Lung (tissue), 11 donors: ENCODE measurements at regions not wholly inside any gene's neighbourhood (a gene's known extent, or its start where the extent isn't known, plus 50 kb on each side); places are given as distances from the start of the nearest gene placed in this dataset.

Source experiments
- ATAC-seq: fragments of 200-7000 bp; cut with Tn5 transposase; one replicate; pipeline ENCODE4 v1.9.1; 2020; ENCODE audit warnings: moderate number of reproducible peaks; ENCODE audit not compliant: insufficient read depth, low FRiP score
- DNase-seq, 3 donors: peaks; one replicate each; pipeline ENCODE4 v3.0.0-alpha.2; 2013 to 2017
- H3K27ac ChIP-seq, 2 donors: one replicate each; pipeline ENCODE4 v1.5.1; 2013; ENCODE audit warnings: mild to moderate bottlenecking in 2 of 2, moderate library complexity in 2 of 2, control low read depth in 1 of 2, inconsistent platforms in 1 of 2, low read depth in 1 of 2, low read length in 1 of 2
- H3K27me3 ChIP-seq, 3 donors: one replicate each; pipeline ENCODE4 v1.5.1; 2013; ENCODE audit warnings: low read length in 2 of 3; ENCODE audit not compliant: control insufficient read depth in 3 of 3, insufficient read depth in 3 of 3
- H3K36me3 ChIP-seq, 4 donors: one replicate each; pipeline ENCODE4 v1.5.1; 2013; ENCODE audit warnings: low read length in 4 of 4, mild to moderate bottlenecking in 1 of 4, moderate library complexity in 1 of 4; ENCODE audit not compliant: control insufficient read depth in 4 of 4, insufficient read depth in 4 of 4
- H3K4me1 ChIP-seq, 5 donors: one replicate each; pipeline ENCODE4 v1.5.1; 2013; ENCODE audit warnings: low read length in 5 of 5, mild to moderate bottlenecking in 2 of 5, moderate library complexity in 1 of 5; ENCODE audit not compliant: control insufficient read depth in 5 of 5, insufficient read depth in 5 of 5
- H3K4me3 ChIP-seq: one replicate; pipeline ENCODE4 v1.5.1; 2013; ENCODE audit warnings: mild to moderate bottlenecking, control low read depth, moderate library complexity
- H3K9ac ChIP-seq, 2 donors: one replicate each; pipeline ENCODE4 v1.5.1; 2013; ENCODE audit warnings: low read length in 2 of 2, control low read depth in 1 of 2; ENCODE audit not compliant: insufficient read depth in 1 of 2
- H3K9me3 ChIP-seq, 4 donors: one replicate each; pipeline ENCODE4 v1.5.1; 2013; ENCODE audit warnings: low read length in 3 of 4, mild to moderate bottlenecking in 1 of 4, moderate library complexity in 1 of 4; ENCODE audit not compliant: control insufficient read depth in 4 of 4, insufficient read depth in 3 of 4
- WGBS, 2 donors: extraction: QIAGEN DNeasy Blood & Tissue Kit; methylation state at CpG; one replicate each; pipeline ENCODE4 v1.1.7; 2013; 5-methylcytosine and 5-hydroxymethylcytosine counted together
- TF ChIP-seq, protein P1 (sequence below): IDR thresholded peaks from 2 replicates; pipeline ENCODE4 v1.5.1; 2012; ENCODE audit warnings: mild to moderate bottlenecking; ENCODE audit errors: control extremely low read depth, extremely low read depth
- donor health status: control.
- donor health status: control.
- donor health status: Bipolar disorder and iron deficiency.
- donor health status: healthy.
- donor health status: DM: yes; HTN: yes; CAD: no.

DNA sequence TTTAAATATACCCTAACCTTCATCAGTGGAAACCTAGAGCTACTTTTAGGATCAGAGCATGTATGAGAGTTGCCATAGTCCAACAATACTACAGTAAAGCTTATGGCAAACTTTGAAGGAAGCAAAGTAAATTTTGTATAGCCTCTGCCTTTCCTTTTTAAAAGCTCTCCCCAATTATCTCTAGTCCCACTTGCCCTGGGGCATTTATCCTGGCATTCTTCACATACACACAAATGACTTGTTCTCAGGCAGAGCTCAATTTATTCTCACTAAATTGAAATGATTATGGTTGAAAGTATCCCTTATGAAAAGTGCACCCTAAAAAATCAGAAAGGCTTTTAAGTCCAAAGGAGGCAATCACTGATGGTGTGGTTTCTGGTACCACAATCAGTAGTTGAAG, 94.1 kb upstream of the UFM1 start:
- ATAC-seq (no peak), DNase-seq (no peak)
- Histone ChIP-seq H3K27me3 (no peaks in the 10 kb centered on the region), H3K27ac (no peak overlapping the region), H3K4me3 (no peak overlapping the region), H3K9me3 (no peaks in the 10 kb centered on the region), H3K36me3 (no peaks in the 10 kb centered on the region), H3K4me1 (no peaks in the 10 kb centered on the region), H3K9ac (no peak overlapping the region)
- TF ChIP-seq, protein P1, sequence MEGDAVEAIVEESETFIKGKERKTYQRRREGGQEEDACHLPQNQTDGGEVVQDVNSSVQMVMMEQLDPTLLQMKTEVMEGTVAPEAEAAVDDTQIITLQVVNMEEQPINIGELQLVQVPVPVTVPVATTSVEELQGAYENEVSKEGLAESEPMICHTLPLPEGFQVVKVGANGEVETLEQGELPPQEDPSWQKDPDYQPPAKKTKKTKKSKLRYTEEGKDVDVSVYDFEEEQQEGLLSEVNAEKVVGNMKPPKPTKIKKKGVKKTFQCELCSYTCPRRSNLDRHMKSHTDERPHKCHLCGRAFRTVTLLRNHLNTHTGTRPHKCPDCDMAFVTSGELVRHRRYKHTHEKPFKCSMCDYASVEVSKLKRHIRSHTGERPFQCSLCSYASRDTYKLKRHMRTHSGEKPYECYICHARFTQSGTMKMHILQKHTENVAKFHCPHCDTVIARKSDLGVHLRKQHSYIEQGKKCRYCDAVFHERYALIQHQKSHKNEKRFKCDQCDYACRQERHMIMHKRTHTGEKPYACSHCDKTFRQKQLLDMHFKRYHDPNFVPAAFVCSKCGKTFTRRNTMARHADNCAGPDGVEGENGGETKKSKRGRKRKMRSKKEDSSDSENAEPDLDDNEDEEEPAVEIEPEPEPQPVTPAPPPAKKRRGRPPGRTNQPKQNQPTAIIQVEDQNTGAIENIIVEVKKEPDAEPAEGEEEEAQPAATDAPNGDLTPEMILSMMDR, result no peak

DNA sequence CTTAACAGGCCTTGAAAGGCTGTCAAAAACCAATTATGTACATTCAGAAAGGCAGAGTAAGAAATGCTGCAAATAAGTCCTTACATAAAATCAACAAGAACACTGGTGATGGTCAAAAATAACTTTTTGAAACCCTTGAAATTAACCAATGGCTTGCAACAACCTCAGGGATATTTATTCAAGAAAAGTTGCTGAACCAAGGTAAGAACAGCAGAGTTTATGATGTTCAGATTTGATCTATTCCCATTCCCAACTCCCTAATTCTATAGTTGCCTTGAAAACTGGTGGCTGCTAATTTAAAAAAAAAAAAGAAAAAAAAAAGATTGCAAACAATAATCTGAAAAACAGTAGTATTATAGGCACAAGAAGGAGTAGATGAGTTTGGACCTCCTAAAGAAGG, 109.8 kb upstream of the UFM1 start:
- Histone ChIP-seq H3K4me3 (no peak overlapping the region), H3K9ac (no peak overlapping the region), H3K4me1 (no peaks in the 10 kb centered on the region), H3K27me3 (no peaks in the 10 kb centered on the region), H3K9me3 (no peaks in the 10 kb centered on the region), H3K36me3 (no peaks in the 10 kb centered on the region), H3K27ac (no peak overlapping the region)
- DNase-seq (no peak), ATAC-seq (no peak)
- TF ChIP-seq, protein P1, result no peak

DNA sequence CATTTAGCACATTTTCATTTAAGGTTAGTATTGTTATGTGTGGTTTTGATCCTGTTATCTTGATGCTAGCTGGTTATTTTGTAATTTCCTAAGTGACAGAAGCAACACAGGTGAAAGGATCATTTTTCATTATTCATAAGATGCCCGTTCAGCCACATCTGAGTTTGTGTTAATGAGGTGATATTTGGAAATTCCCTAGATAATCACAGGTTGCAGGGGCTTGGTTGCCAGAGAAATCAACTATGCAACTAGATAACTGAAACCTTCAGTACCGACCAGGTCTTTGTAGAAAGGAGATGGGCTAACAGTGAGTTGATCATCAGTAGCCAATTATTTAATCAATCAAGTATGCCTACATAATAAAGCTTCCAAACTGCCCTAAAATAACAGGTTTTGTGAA, 121.3 kb upstream of the UFM1 start:
- 48 to 69% methylated on average over 2 of the region's 2 CpGs for WGBS, 2 donors
- H3K9me3 ChIP-seq, result peaks cover 0 to 5% (median 2%) of the 10 kb centered on the region in 4 donors
- H3K4me1 ChIP-seq, result no peaks in the 10 kb centered on the region
- H3K4me3 ChIP-seq, result no peak overlapping the region
- no peaks in the 10 kb centered on the region for H3K27me3 ChIP-seq
- ATAC-seq, result no peak
- DNase-seq, result no peak
- no peak overlapping the region for H3K27ac ChIP-seq
- no peaks in the 10 kb centered on the region for H3K36me3 ChIP-seq
- TF ChIP-seq, protein P1, result no peak
- no peak overlapping the region for H3K9ac ChIP-seq

DNA sequence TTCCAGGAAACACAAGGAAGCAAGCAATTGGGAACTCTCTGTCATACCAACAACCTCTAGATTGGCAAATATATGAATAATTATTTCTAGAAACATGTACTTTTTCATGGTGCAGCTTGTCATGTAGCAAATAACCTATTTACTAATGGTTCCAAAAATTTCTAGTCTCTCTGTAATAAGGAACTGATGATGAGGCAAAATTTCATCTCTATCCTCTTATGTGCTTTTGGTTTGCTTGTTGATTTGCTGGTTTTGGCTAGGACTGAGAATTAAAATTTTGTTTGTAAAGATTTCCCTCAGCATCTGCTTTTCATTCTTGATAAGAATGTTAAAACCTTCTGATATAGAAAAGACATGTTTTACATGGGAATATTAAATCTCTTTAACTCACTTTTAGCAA, 123.2 kb upstream of the UFM1 start:
- Histone ChIP-seq H3K4me3 (no peak overlapping the region), H3K27me3 (no peaks in the 10 kb centered on the region), H3K4me1 (no peaks in the 10 kb centered on the region), H3K27ac (no peak overlapping the region), H3K9ac (no peak overlapping the region), H3K36me3 (no peaks in the 10 kb centered on the region), H3K9me3 (peaks cover 0 to 5% (median 2%) of the 10 kb centered on the region in 4 donors)
- DNase-seq (no peak), ATAC-seq (no peak)
- TF ChIP-seq, protein P1, result no peak
